Activated CD8-positive, alpha-beta memory T cell treated with anti-CD3 and anti-CD28 coated beads for 36 hours (primary cell): ENCODE measurements at regions not wholly inside any gene's neighbourhood (a gene's known extent, or its start where the extent isn't known, plus 50 kb on each side); places are given as distances from the start of the nearest gene placed in this dataset.

Source experiments
- CTCF ChIA-PET: fragments of 350-600 bp; sonication (Branson Sonifier 250); formaldehyde crosslinking; loops from one replicate; lab custom pipeline; 2021; ENCODE audit warnings: antibody characterized with exemption; lab: Charles Lee
- POLR2A ChIA-PET: fragments of 350-600 bp; sonication (Branson Sonifier 250); formaldehyde crosslinking; loops from one replicate; lab custom pipeline; 2021; ENCODE audit warnings: antibody characterized with exemption; lab: Charles Lee

DNA sequence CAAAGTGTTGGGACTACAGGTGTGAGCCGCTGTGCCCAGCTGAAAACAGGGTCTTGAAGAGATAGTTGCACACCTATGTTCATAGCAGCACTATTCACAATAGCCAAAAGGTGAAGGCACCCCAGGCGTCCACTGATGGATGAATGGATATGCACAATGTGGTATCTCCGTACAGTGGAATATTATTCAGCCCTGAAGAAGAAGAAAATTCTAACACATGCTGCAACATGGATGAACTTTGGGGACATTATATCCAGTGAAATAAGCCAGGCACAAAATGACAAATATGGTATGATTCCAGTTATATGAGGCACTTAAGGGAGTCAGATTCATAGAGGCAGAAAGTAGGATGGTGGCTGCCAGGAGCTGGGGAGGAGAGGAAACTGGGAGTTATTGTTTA is 137.6 kb upstream of the WNT4 start:
- ChIA-PET CTCF (no interaction called here), POLR2A (no interaction called here)

DNA sequence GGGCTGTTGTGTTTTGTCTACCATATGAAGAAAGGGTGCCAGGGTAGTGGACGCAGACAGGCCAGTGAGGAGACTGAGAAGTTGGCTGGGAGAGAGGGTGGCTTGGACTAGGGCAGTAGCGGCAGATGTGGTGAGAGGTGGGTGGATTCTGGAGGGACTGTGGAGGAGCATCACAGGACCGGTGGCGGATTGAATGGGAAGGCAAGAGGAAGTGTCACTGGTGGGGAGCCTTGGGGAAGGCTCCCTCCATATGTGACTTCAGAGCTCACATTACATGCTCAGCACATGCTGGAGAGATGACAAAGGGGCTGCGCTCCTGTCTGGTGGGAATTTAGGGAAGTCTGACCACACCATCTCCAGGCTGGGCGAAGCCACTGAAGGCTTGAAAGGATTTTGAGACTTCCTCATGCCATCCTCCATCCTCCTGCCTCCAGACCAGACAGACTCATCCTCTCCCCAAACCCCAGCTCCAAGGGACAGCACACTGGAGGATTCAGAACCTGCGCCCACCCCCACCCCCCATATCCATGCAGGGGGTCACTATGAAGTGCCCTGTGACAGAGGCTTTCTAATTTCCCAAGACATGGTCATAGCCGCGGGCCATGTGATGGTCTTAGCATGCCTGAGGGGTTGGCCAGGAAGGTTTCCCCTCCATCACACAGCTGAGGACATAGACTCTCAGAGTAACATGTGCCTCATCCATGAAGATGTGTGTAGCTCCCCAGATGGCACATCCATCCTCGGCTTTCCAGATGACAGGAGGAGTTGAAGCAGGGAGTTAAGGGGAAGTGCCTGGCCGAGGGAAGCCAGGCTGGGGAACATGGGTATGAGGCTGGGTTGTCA is 138.8 kb upstream of the WNT4 start:
- ChIA-PET POLR2A (no interaction called here), CTCF (no interaction called here)

DNA sequence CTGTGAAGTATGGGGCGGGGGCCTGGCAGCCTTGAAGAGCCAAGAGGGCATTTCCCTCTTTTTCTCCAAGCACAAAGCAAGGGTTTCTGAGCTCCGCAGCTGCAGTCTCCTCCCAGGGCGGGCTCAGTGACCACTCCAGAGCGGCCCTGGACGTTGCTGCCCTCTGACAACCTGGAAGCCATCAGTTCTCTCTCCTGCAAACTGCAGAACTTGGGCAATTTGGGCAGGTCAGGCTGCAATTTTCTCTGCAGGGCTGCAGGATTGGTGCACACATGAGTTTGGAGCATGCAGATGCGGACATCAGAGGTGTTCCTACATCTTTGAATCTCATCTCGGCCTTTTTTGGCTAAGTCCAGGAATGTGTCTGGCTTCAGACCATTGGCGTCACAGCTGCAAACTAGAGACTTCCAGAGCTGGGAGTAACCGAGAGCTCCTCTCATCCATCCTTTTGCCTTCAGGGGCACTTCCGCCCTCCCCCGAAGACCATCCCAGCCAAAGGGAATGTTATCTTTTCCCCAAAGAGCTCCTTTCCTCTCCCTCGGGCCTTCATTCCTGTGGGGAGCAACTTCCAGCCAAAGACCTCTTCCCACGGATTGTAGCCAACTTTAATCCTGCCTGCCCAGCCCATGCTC is 139.6 kb upstream of the WNT4 start:
- CTCF ChIA-PET: no interaction called here
- POLR2A ChIA-PET: no interaction called here

DNA sequence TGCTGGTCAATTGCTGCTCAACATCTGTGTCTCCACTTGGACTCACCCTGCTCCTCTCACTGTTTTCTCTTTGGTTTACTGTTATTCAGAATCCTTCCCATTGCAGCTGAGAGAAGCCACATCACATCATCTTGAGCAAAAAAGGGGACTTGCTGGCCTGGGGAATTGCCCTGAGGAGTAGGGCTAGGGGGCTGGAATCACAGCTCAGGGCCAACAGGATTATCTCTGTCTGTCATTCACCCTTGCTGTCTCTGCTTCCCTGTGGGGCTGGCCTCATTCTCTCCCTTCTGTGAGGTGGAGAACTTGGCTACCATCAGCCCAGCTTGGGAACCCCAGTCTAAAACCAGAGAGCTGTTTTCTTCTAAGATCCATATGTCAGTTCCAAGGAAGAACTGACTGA is 140.7 kb upstream of the WNT4 start:
- POLR2A ChIA-PET: no interaction called here
- CTCF ChIA-PET: no interaction called here

DNA sequence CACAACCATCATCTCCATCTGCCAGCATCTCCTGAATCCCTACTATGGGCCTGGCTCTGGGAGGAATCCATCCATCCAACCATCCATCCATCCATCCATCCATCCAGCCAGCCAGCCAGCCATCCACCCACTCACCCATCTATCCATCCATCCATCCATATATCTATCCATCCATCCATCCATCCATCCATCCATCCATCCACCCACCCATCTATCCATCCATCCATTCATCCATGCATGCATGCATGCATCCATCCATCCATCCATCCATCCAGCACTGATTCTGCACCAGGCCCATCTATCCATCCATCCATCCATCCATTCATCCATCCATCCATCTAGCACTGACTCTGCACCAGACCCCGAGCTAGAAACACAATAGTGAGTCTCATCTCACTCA is 141.3 kb upstream of the WNT4 start:
- ChIA-PET POLR2A (no interaction called here), CTCF (no interaction called here)

DNA sequence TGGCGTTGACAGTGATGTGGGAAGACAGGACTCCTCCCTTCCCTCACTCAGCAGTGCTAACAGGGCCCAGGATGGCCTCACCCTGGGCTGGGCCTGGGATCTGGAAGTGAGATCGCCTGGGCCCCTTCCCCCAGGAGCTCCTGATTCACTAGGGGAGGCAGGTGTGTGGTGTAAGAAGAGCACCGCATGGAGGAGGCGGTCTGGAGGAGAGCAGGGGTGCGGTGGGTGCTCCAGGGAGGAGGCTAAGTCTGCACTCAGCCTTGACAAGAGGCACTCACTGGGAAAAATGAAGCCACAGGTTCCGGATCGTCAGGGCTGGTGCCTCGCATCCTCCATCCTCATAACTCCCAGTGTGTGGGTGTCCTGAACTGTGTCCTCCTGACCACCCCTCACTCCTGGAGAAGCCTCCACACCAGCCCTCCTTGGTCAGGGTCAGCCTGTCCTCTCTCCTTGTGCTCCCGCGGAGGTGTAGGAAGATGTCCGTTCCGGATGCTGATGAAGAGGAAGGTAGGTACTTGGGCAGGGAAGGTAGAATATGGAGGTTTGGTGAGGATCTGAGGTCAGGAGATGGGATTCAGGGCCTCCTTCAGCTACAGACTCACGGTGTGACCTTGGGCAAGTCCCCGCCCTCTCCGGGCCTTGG is 142.1 kb upstream of the WNT4 start:
- CTCF ChIA-PET: no interaction called here
- POLR2A ChIA-PET: no interaction called here

DNA sequence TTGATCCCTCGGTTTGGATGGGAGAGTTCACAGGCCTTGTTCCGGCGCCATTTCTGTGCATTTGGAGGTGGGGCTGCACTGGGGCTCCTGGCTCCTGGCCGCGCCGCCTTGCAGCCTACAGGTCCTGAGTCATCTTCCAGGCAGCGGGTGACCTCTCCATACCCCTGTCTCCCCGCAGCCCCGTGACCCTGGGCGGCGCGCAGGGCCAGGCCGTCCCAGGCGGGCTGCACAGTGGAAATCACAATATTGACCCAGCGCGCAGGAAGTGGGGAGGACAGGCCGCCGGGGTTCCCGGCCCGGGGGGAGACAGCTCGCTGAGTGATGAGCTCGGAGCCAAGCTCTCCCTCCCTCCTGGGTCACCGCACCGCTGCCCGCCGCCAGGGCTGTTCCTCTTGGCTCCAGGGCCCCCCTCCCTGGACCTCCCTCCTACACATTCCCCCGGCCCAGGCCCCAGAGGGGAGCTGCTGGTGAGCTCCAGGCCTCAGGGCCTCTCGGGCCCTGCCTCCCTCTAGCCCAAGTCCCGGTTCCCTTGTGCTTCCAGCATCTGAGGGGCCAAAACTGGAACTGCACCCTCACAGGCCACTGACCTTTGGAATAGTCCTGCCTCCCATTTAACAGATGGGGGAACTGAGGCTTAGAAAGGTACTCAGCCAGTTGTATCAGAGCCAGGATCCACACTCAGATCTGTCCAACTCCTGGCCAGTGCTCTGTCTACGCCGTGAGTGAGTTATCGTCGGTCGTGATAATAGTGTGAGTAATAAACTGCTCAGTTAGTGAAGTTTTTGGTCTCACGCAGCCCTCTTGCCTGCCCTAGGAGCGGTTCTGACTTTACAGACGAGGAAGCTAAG is 142.9 kb upstream of the WNT4 start:
- POLR2A ChIA-PET: no interaction called here
- CTCF ChIA-PET: no interaction called here

DNA sequence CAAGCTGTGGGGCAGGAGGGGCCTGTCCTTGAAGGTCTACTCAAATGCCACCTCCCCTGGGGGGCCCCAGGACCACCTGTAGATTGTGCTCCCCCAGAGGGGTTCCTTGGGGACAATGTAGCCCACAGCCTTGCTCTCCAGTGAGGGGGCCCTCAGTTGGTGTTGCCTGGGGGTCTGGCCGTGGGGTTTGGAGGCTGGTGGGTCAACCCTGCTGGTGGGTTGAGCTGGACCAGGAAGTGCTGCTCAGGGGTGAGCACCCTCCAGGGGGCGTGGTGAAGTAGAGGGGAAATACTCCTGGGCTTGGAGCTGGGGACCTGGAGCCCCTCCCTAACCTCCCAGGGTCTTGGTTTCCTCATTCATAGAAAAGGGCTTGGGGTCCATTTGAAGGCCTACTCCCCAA is 143.6 kb upstream of the WNT4 start:
- CTCF ChIA-PET: interaction anchor here (0.6 to 1.1 kb wide), 2 partner anchors 10 to 102 kb away, joined by 3 to 4 read pairs; no protein-coding TSS in a partner anchor
- POLR2A ChIA-PET: no interaction called here

DNA sequence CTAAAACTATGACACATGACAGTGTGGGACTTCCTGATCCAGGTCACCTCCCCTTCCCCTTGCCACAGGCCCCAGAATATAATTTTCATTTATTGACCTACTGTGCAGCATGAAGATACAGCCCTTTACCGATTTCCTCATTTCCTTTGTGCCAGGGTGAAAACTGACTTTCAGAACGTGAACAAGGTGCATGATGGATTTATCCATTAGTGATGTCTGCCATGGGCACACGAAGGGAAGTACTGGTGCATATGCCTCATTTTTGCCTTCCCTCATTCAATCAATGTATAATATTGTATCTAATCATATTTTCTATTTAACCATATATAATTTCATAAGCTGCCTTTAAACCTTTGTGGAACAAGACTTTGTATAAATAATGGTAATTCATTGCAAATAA is 144.4 kb upstream of the WNT4 start:
- ChIA-PET POLR2A (no interaction called here), CTCF (interaction anchor here (0.6 to 1.1 kb wide), 2 partner anchors 11 to 102 kb away, joined by 3 to 4 read pairs; no protein-coding TSS in a partner anchor)

DNA sequence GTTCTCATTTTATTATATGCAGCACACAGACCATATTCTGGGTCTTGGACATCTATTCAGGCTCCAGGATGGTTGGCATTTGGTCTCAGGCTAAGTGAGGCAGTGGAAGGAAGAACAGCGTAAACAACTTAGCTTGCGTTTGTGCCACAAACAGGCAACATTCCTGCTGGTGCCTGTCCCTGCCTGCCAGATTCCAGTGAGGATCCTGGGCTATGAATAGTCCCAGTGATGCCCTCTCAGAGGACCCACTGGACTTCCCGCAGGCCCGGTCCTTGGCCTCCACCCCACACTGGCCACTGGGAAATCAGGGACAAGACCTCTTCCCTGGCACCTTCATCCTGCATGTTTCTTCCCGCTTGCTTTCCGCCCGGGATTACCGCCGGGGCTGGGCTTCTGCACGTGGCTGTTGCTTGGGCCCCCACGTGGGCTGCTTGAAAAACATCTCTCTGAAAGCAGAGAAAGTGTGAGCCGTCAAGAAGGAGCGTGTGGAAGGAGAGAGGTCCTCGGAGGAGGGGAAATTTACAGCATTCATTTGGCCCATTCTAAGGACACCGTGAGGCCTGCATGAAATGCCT is 145.1 kb upstream of the WNT4 start:
- CTCF ChIA-PET: no interaction called here
- POLR2A ChIA-PET: no interaction called here

DNA sequence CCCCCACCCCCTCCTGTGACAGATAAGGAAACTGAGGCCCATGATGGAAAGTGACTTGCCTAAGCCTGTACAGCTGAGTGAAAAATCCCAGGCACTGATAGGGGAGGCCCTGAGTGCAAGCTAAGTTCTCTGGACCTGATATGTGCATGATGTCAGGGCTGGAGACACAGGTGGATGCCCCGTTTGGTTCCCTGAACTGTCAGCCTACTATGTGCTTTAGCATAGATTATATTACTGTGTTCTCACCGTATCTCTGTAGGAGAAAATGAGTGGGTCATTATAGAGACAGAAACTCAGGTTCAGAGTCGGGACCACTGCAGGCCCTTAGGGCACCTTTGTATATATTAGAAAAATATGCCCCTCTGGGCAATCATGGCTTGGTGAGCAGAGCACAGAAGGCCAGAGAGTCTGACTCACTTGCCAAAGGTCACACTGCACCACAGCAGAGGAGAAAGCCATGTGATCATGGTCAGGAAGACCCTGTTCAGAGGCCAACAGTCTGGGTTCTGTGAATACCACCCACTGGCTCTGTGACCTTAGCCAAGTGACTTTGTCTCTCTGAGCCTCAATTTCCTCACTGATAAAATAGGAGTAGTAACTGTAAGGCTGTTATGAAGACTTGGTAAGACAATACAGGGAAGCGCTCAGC is 145.8 kb upstream of the WNT4 start:
- ChIA-PET CTCF (no interaction called here), POLR2A (no interaction called here)

DNA sequence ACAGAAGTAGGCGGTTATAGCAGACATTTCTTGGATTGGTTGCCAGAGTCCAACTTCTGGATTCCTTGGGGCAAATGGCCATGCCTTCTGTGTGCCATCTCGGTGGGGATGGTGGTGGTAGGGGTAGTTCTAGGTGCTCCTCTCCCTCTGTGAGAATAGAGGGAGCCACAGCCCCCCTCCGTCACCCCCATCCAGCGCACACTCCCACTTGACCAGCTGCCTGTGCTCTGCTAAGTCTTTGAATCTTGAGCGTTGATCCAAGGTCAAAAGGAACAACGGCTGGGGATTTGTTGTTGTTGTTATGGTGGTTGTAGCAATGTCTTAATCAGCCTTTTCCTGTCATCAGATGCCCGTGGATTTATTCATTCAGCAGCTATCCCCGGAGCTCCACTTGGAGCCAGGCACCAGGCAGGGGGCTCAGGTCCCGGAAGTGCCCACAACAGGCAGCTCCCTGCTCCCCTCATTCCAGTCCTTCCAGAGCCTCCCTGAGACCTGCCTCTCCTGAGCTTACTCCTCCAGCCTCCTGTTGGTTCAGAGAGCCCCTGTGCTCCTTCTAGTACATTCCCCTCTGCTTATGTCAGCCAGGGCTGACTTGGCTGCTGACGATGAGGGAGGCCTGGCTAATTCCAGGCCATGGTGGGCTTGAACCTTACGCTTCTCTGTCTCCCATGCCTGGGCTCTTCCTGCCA is 146.6 kb upstream of the WNT4 start:
- CTCF ChIA-PET: no interaction called here
- POLR2A ChIA-PET: no interaction called here

DNA sequence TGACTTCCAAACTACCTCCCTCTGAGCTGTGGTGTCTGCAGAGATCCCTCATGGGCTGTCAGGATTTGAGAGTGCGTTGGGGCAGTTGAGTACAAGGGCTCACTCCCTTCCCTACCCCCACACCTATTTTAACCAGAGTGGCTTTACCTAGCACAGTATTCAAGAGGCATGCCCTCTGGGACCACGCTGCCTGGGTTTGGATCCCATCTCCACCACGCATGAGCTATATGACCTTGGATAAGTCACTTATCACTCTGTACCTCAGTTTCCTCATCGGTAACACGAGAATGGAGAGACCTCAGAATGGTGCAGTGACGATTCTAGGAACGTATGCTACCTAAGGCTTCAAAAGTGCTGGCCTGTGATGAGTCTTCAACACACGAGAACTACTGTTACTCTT is 147.3 kb upstream of the WNT4 start:
- POLR2A ChIA-PET: interaction anchor here (0.6 kb wide), 1 partner anchor 437 kb away, joined by 3 read pairs; no protein-coding TSS in a partner anchor

DNA sequence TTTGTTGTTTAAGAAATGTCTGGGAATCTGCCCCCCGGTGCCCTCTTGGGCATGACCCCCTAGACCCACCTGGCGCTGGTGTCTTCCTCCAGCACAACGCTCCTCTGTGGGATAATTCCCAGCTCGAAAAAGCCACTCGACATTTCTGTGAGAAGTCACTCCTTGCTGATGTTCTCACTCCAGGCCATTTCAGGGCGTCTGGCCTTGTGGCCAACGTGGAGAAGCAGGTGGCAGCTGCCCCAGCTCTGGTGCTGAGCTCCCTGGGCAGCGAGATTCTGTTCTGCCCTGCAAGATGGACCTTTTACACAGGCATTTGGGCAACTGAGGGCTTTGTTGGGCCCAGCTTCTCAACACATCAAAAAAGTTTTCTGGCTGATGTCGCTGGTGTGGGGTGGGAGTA is 147.7 kb upstream of the WNT4 start:
- CTCF ChIA-PET: no interaction called here
- POLR2A ChIA-PET: interaction anchor here (0.6 kb wide), 1 partner anchor 437 kb away, joined by 3 read pairs; no protein-coding TSS in a partner anchor

More for the DNA sequence above, 147.3 kb upstream of the WNT4 start:
- CTCF ChIA-PET: no interaction called here

DNA sequence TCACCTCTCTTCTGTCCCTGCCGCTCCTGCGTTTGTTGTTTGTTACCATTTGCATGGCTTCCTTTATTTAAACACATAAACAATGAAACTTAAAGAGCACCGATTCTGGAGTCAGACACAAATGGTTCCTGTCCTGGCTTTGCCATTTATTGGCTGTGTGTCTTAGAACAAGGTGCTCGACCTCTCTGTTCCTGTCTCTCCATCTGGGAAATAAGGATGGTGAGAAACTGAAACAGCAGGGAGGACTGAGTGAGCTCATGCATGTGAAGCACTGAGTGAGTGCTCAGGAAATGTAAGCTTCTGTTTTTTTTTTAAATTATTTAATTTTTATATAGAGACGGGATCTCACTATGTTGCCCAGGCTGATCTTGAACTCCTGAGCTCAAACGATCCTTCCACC is 148.2 kb upstream of the WNT4 start:
- CTCF ChIA-PET: no interaction called here
- POLR2A ChIA-PET: no interaction called here

DNA sequence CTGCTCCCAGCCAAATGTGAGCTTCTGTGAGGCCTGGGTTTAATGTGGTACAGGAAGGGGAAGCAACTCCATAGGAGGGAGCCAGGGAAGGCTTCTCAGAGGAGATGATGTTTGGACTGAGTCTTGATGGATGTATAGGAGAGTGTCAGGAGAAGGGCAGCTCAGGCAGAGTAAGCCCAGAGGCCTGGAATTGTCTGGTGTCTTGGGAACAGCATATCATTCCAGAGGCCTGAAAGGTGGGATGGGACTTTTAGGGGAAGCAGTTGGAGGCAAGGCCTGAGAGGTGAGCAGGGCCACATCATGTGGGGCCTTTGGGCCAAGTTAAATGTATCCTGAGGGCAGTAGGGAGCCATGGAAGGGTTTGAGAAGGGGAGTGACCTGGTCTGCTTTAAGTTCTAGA is 148.6 kb upstream of the WNT4 start:
- ChIA-PET POLR2A (no interaction called here), CTCF (no interaction called here)

DNA sequence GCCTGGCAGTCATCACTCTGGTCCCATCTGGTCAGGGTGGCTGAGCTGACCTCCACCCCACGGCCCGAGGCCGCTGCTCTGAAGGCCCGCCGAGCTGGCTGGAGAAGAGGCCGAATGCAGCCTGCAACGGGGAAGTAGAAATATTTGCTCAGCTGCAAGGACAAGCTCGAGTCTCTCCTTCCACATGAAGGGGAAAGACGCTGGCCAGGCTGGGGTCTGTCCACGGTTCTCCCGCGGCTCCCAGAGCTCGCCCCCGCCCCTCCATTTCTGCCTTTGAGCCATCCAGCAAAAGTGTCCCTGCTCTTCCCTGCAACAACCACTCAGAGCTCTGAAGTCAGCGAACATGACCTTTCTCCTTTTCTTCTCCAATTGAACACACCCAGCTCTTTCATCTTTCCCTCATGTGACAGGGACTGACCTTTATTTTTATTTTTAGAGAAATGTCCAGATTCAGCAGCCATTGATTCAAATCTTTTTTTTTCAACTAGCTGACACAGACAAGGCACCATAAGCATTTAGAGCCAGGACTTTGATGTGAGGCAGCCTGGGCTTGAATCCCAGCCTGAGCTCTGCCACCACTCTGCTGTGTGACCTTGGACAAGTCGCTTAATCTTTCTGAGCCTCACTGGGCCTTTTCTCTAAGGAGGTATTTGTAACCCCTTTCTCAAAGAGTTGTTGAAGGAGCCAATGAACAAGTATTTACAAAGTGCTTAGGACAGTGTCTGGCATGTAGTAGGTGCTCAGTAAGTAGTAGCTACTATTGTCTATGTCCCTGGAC is 149.3 kb upstream of the WNT4 start:
- POLR2A ChIA-PET: no interaction called here
- CTCF ChIA-PET: interaction anchor here (0.6 kb wide), 1 partner anchor 288 kb away, joined by 5 read pairs; no protein-coding TSS in a partner anchor
